ENCODE measurements at regions not wholly inside any gene's neighbourhood (a gene's known extent, or its start where the extent isn't known, plus 50 kb on each side); places are given as distances from the start of the nearest gene placed in this dataset.
"Not testable (repeated sequence)": the region's sequence is repeated elsewhere in the genome, so short reads cannot be mapped to it uniquely, and the experiment has no call there.

DNA sequence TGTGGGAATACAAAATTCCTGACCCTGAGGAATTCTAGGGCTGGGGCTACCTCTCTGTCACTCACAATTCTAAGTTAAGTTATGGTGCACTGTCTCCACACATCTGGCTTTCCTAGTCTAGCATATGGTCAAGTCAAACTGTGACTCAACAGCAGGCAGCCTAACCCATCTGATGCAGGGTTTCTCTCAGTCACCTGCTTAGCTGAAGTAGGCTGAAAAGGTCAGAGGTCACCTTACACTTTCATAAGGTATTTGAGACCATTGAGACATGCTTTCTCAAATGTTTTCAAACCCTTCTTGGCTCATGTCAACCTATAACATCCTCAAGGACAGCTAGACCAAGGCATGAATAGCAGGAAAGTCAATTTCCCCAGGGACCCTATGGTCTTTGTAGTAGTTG, 196.5 kb upstream of the STK26 start:
- no peak for DNase-seq (ENCODE audit: low read depth in 2 of 2)

DNA sequence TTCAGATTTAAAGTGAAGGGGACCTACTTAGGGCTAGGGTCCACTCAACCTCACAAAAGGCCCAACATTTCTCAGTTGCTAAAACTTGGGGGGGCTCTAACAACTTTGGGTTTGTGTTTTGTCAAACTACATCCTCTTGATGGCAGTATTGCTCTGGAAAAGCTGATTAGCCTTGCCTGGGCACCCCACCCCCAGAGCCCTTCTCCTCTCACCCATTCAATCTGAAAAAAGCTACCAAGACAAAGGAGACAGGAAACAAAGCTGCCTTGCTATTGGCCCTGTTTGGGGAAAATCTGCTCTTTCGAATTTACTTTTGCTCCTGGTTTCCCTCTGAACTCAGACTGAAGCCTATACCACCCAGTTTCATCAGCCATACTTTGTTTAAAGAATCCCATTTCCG, 195.2 kb upstream of the STK26 start:
- DNase-seq (ENCODE audit: low read depth in 2 of 2) = peak; percentile 5 to 37

DNA sequence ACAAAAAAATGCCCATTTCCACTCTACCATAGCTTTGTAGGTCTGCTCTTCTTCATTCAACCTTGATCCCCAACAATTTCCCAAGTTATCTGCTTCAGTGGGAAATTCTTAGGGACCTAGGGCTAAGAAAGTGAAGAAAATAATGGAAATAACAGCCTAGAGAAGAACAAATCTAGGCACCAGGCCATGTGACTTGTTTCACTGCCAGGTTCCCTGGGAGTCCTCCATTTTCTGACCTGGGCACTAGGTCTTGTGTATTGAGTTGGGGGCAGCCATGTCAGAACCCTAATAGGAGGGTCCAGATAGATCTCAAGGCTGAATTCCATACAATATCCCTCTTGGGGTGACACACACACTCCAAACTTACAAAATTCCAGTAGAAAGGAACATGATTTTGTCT, 194.6 kb upstream of the STK26 start:
- DNase-seq (ENCODE audit: low read depth in 2 of 2) = no peak

DNA sequence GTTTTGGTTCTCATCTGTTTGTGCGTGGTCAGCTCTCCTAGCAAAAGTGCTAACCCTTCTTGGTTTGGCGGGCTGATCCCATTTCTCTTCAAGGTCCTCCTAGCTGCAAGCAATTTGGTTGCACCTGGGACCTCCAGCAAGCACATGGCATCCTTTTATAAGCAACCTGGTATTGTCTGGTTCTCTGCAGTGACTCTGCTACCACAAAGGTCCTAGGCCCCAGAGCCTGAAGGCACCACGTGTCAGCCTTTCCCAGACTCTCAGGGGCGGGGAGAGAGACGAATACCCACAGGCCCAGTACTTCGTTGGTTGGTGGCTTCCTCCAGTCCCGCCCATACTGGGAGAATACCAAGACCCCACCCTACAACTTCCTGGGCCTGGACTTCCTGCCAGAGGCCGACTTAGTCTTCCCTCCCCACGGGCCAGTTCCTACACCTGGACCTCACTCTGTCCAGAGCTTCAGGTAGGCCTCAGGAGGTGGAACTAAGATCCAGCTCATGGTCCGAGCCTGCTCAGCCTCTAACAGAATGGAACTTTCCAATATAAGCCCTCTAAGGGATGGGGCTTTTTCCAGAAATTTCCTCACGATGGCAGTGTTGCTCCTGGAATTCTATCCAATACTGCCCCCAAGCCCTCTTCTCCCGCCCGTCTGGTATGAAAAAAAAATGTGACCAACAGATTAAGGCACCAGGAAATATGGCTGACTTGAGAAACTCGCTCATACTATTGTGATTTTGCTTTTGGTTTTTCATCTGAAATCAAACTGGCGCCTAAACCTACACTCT, 192.5 kb upstream of the STK26 start:
- peak; percentile 24 to 44 for DNase-seq (ENCODE audit: low read depth in 2 of 2)

DNA sequence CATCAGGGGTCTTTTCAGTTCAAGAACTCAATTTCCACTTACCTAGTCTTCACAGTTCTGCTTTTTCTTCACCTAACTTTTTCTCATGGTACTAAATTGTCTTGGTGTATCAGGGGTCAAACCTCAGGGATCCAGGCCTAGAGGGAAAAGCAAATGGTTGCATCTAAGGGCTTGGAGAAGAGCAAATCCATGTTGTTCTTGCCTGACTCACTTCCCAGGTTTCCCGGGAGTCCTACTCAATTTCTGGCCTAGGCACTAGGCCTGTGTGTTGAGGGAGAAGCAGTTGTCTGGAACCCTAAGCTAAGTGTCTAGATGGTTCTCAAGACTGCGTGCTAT, 191.9 kb upstream of the STK26 start:
- DNase-seq (ENCODE audit: low read depth in 2 of 2) = no peak

DNA sequence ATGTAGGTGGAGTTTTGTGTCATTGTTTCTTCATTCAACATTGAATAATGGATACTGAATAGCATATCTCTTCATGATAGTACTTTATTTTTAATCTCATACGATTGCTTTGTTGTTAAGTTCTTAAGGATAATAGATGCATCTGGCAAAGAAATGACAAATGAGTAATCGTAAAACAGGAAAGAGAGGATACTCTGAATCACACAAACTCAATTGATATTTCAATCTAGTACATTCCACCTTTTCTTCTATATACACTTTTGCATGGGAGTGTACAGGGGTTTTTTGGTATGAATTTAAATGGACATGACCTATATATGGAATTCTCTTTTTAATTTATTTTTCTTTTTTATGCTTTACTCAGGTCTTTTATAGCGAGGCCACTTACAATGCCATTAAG, 186.9 kb upstream of the STK26 start:
- DNase-seq (ENCODE audit: low read depth in 2 of 2) = no peak

DNA sequence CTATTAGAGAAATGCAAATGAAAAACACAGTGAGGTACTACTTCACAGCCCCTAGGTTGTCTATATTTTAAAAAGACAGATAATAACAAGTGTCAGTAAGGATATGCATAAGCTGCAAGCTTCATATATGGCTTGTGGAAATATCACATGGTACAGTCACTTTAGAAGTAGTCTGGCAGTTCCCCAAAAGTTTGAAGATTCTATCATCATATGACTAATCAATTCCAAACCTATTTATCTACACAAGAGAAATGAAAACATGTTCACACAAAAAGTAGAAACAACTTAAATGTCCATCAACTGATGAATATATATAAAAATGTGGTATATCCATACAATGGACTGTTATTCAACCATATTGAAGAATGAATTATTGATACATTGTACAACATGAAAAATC, 185.8 kb upstream of the STK26 start:
- DNase-seq (ENCODE audit: low read depth in 2 of 2) = no peak

DNA sequence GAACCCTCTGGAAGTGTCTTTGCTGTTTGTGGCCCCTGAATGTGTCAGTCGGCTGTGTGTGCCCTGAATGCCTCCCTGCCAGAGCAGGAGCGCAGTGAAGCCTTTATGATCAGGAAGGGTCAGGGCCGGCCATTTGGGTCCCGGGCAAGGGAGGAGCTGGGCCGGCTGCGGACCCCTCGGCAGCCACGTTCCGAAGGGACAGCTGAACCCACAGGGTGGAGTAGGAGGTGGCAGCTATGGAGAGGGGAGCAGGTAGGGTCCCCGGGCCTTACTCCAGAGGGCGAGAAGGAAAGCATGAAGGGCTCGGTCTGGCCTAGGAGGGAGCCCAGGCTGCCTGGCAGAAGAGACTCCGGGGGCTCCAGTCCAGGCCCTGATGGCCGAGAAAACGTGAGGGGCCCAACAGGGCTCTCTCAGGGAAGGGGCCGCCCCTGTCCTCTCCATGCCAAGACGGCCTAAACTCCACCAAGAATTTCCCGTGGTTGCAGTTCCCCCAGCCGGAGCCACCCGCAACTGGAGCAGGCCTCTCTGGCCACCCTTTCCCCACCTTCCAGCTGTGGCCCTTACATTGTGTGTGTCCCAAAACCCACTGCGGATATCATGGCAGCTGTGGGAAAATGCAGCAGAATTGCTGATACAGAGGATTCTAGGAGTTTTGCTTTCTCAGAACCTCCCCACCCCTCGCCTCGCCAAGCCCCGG, 182.2 kb upstream of the STK26 start:
- no peak for DNase-seq (ENCODE audit: low read depth in 2 of 2)

DNA sequence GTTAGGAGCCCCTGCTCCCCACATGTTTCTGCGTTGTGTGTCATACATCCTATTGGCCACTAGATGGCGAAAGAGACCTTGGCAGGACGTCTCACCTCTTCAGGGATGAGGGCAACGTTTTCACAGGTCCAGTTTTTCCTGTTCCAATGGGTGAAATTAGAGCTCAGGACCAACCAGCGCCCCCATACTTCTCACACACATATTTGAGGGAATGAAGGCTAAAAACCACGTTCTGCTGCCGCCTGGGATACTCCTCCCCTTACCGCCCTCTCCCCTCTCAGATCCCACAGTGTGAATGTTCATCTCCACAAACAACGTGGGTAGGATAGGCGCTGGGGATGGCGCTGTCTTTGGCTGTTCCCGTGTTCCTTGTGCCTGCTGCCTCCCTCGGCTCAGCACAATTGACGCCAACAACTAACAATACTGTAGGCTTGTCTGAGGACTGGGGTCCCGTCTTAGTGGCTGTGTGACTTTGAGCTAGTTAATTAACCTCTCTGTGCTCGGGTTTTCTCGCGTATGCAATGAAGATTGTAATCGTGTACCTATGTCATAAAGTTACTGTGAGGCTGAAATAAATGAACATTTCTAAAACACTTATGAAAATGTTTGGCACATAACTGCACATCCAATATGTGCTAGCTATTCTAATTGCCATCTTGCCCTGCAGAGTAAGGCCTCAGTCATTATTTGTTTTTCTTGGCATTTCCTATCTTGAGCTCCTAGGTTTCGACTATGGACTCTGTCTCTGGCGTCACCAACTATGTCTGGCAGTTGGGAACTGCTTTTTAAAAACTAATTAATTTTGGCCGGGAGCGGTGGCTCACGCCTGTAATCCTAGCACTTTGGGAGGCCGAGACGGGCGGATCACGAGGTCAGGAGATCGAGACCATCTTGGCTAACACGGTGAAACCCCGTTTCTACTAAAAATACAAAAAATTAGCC, 181.3 kb upstream of the STK26 start:
- DNase-seq (ENCODE audit: low read depth in 2 of 2) = no peak

DNA sequence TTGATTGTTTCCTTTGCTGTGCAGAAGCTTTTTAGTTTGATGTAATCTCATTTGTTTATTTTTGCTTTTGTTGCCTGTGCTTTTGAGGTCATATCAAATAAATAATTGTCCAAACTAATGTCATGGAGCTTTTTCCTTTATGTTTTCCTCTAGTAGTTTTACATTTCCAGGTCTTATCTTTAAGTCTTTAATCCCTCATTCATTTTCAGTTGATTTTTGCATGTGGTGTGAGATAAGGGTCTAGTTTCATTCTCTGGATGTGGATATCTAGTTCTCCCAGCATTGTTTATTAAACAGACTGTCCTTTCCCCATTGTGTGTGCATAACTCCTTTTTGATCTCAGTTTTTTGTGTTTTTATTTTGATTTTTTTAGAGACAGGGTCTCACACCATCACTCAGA, 179.1 kb upstream of the STK26 start:
- DNase-seq (ENCODE audit: low read depth in 2 of 2) = no peak

DNA sequence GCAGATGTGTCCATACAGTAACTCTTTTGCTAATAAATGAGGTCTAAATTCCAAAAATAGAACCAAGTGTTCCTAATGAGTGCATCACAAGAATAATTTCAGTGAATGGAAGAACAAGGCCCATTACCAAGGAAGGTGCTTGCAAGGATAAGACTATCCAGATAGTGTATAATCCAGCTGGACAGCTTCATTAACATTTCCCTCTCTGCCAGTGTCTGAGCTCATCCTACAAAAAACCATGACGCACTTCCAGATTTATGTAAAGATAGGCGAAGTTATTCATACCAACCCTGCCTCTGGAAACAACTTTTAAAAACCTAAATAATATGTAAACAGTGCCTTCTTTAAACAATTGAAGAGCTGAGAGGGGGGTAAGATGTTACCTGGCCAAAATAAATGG, 177.9 kb upstream of the STK26 start:
- DNase-seq (ENCODE audit: low read depth in 2 of 2) = no peak

DNA sequence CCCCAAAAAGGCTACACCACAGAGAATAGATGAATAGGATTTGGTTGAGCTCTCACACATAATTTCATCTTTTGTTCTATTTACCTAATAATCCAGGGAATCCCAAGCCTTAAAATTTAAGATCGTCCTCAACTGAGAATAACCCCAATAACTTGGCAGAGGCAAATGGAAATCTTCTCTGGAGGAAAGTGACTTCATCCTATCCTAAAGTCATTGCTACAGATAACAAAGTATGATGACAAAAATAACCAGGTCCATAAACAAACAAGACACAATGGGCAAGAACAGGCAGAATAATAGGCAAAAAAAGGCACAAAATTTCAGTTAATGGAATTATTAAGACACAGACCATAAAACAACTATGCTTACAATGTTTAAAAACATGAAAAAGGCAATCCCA, 177.3 kb upstream of the STK26 start:
- no peak for DNase-seq (ENCODE audit: low read depth in 2 of 2)

DNA sequence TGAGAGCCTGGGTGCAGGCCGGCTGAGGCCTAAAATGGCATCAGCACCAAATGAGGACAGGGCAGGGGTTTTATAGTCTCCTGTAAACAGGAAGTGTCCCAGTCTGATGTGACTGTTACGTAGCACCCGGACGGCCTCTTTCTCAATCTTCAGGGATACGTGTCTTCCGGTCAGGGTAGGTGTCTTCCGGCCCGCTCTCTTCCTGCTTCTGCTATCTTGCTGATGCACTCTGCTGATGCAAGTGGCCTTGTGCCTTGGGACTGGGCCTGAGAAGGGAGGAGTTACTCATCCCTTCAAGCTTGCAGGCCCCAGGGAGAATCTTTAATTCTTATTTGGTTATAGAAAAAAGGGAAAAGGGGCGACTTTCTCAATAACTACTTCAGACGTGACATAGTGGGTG, 172.1 kb upstream of the STK26 start:
- DNase-seq (ENCODE audit: low read depth in 2 of 2) = not testable (repeated sequence)

DNA sequence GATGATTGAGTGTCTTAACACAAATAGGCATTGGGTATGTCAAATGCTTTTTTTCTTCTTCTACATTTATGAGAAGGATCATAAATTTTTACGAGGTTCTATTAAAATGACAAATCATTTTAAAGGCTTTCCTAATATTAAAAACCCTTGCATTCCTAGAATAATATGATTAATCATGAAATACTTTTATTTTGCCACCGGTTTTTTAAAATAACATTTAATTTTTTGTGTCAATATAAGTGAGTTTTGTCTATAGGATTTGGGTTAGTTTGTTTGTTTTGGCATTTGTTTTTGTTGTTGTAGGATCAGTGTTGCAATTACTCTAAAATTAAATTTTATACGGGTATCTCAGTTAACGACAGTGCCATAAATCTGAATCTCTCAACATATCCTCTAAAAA, 169.7 kb upstream of the STK26 start:
- no peak for DNase-seq (ENCODE audit: low read depth in 2 of 2)

DNA sequence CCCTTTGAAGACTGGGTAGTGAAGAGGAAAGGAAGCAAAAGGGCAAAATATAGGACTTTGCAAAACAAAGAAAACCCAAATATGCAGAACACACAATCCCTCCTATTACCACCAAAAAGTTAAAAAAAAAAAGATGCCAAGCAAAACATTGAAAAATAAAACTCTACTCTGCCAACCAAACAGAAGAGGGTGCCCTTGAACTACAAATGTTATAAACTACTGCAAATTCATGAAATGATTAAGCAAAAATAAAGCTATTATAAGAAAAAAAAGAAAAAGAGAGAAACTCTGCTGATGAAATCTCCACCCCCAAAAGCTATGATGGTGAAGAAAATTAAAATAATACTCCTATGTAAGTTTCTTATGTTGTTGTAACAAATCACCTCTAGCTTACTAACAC, 168.5 kb upstream of the STK26 start:
- no peak for DNase-seq (ENCODE audit: low read depth in 2 of 2)

DNA sequence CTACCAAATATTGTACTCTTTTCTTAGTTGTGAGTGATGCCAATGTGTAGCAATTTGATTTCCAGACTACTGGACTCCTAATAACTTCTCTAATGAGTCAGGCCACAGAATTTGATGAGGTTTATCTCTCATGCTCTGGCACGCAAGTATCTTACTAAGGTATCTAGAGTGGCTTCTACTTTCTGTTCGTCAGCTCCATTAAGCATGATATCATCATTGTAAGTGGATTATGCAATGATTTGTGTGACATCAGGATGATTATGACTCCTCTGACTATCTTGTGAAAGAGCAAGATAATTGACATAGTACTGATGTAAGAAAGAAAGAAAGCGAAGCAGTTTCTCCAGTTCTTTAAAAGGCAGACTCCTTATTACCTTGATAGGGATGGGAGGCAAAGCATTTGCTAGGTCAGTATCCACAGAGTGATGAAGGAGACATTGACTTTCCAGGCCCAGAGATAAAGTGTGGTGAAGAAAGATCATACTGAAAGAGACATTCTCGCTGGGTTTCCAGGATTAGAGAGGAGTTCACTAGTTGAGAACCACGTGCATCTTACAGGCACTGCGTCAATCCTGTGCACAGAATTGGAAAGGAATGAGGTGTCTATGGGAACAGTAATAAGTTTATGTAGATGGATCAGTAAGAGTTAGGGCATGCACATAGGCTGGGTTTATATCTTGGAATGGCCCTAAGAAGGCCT, 161.9 kb upstream of the STK26 start:
- DNase-seq (ENCODE audit: low read depth in 2 of 2) = no peak

DNA sequence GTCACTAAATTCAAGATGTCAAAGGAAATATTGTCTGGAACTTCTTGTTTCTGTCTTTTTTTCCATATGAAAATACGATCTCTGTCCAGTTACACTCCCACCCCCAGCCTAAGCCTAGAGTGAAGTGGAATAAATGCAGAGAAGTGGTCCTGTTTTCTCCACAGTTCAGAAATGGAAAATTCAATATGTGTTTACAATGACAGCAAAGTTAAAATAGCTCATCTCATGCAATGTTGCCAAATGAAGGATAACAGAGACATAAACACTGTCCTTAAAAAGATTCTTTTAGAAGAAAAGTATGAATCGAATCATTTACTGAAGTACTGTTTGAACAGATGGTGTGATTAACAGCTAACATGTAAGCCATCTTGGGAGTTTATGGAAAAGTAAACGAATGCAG, 160.8 kb upstream of the STK26 start:
- DNase-seq (ENCODE audit: low read depth in 2 of 2) = no peak

DNA sequence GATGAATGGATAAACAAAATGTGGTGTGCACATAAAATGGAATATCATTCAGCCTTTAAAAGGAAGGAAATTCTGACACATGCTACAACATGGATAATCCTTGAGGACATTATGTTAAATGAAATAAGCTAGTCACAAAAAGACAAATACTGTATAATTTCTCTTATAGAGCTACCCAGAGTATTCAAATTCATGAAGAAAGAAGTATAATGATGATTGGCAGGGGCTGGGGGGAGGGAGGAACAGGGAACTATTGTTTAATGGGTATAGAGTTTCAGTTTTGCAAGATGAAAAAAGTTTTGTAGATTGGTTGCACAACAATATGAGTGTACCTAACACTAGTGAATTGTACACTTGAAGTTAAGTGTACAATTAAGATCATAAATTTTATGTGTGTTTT, 153.9 kb upstream of the STK26 start:
- DNase-seq (ENCODE audit: low read depth in 2 of 2) = no peak

DNA sequence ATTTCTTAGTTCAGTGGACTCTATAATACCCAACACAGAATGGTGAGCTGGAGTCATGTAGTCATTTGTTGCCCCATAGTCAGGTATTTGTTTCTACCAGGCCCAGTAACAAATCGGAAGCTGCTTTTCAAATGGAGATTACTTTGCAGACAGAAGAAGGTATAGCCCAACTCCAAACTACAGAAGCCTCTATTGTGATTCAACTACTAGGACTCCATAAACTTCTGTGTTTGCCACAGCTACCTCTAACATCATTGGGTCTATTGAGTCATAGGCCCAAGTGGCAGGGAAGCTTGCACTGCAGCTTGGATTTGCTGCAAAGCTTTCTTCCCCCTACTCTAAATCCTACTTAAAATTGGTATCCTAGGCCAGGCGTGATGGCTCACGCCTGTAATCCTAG, 148.8 kb upstream of the STK26 start:
- no peak for DNase-seq (ENCODE audit: low read depth in 2 of 2)

DNA sequence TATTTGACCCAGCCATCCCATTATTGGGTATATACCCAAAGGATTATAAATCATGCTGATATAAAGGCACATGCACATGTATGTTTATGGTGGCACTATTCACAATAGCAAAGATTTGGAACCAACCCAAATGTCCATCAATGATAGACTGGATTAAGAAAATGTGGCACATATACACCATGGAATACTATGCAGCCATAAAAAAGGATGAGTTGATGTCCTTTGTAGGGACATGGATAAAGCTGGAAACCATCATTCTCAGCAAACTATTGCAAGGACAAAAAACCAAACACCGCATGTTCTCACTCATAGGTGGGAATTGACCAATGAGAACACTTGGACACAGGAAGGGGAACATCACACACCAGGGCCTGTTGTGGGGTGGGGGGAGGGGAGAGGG, 147.3 kb upstream of the STK26 start:
- not testable (repeated sequence) for DNase-seq (ENCODE audit: low read depth in 2 of 2)

DNA sequence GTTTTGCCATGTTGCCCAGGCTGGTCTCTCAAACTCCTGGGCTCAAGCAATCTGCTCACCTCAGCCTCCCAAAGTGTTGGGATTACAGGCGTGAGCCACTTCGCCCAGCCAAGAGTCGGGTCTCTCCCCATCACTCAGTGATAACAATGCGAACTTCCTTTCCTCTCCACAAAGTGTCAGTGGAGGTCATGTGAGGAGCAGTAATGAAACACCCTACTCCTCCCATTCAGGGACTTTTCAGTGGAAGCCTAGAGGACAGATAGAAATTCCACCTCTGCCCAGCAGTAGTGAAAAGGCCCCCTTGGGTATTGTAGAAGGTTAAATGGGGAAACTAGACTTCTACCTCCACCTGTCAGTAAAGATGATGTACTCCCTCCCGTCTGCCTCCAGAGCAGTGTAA, 141.9 kb upstream of the STK26 start:
- DNase-seq (ENCODE audit: low read depth in 2 of 2) = no peak

DNA sequence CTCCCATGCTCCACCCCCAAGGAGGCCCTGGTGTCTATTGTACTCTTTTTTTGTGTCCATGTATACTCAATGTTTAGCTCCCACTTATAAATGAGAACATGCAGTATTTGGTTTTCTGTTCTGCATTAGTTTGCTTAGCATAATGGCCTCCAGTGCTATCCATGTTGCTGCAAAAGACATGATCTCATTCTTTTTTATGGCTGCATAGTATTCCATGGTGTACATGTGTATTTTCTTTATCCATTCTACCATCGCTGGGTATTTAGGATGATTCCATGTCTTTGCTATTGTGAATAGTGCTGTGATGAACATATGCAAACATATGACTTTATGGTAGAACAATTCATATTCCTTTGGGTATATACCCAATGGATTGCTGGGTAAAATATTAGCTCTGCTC, 138.1 kb upstream of the STK26 start:
- DNase-seq (ENCODE audit: low read depth in 2 of 2) = not testable (repeated sequence)
